ENCODE measurements at regions not wholly inside any gene's neighbourhood (a gene's known extent, or its start where the extent isn't known, plus 50 kb on each side); places are given as distances from the start of the nearest gene placed in this dataset.

- no peak for DNase-seq
- Histone ChIP-seq H3K36me3 (no peaks in the 10 kb centered on the region), H3K27me3 (no peaks in the 10 kb centered on the region), H3K27ac (no peak overlapping the region), H3K4me3 (no peak overlapping the region), H3K9me3 (no peaks in the 10 kb centered on the region), H3K4me1 (no peaks in the 10 kb centered on the region)
- 33 to 69% methylated on average over 1 of the region's 1 CpG for WGBS, 2 donors (ENCODE audit: low coverage in 1 of 2)
- TF ChIP-seq EP300 (IDR thresholded peaks at IDR 0.05; ENCODE audit: low read depth) (no peak), POLR2A (IDR thresholded peaks at IDR 0.05) (no peak), CTCF (IDR thresholded peaks at IDR 0.05) (no peak), POLR2AphosphoS5 (IDR thresholded peaks at IDR 0.05) (no peak)
- in situ Hi-C loops (cut with MboI; ENCODE audit: low pct_ligation_motif_present in 1 of 4, low pct_unique_long_range_greater_than_20kb in 1 of 4, low sequenced_read_pairs in 3 of 4) (no loop called here), intact Hi-C loops (cut with DNase I; ENCODE audit: low total_unique reads) (no loop called here)
These were observed 290.1 kb upstream of the TSHZ3 start for GRCh38 chr19:31639306-31639705.

DNA sequence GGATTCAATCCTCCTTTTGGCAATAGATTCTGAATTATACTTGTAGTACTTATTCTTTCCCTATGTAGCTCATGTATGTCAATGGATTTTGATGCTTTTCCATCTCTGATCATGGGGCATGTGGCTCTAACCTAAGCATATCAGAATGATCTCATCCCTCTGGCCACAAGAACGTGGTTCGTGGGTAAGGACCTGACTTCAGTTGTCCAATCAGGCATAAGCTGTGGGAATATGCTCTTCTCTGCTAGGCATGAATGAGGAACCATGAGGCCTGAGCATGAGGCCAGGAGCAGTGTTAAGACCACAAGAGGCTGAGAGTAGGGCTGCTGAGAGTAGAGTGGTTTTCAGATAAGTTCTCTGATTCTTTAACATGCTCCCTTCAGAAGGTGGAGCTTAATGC, 292.4 kb upstream of the TSHZ3 start:
- intact Hi-C loops (cut with DNase I; ENCODE audit: low total_unique reads) (no loop called here), in situ Hi-C loops (cut with MboI; ENCODE audit: low pct_ligation_motif_present in 1 of 4, low pct_unique_long_range_greater_than_20kb in 1 of 4, low sequenced_read_pairs in 3 of 4) (no loop called here)
- Histone ChIP-seq H3K27me3 (no peaks in the 10 kb centered on the region), H3K4me3 (no peak overlapping the region), H3K27ac (no peak overlapping the region), H3K9me3 (peaks cover 0 to 8% of the 10 kb centered on the region in 2 donors), H3K4me1 (no peaks in the 10 kb centered on the region), H3K36me3 (no peaks in the 10 kb centered on the region)
- WGBS, 2 donors (ENCODE audit: low coverage in 1 of 2) = 69% methylated on average over 2 of the region's 2 CpGs; no CpG with 5 or more reads in 1 of the 2 donors
- DNase-seq = no peak
- no peak for TF ChIP-seq POLR2AphosphoS5 (IDR thresholded peaks at IDR 0.05)
- TF ChIP-seq EP300 (IDR thresholded peaks at IDR 0.05; ENCODE audit: low read depth) = no peak
- no peak for TF ChIP-seq CTCF (IDR thresholded peaks at IDR 0.05)
- no peak for TF ChIP-seq POLR2A (IDR thresholded peaks at IDR 0.05)

- no peak overlapping the region for H3K27ac ChIP-seq
- intact Hi-C loops (cut with DNase I; ENCODE audit: low total_unique reads) (no loop called here), in situ Hi-C loops (cut with MboI; ENCODE audit: low pct_ligation_motif_present in 1 of 4, low pct_unique_long_range_greater_than_20kb in 1 of 4, low sequenced_read_pairs in 3 of 4) (no loop called here)
- TF ChIP-seq EP300 (IDR thresholded peaks at IDR 0.05; ENCODE audit: low read depth) = no peak
- H3K27me3 ChIP-seq = no peaks in the 10 kb centered on the region
- DNase-seq = no peak
- no peak overlapping the region for H3K4me3 ChIP-seq
- H3K36me3 ChIP-seq = no peaks in the 10 kb centered on the region
- H3K9me3 ChIP-seq = peaks cover 0 to 8% of the 10 kb centered on the region in 2 donors
- 54 to 80% methylated on average over 7 to 9 of the region's 9 CpGs for WGBS, 2 donors (ENCODE audit: low coverage in 1 of 2)
- no peaks in the 10 kb centered on the region for H3K4me1 ChIP-seq
These were observed 299.1 kb upstream of the TSHZ3 start for GRCh38 chr19:31648347-31648746.

DNA sequence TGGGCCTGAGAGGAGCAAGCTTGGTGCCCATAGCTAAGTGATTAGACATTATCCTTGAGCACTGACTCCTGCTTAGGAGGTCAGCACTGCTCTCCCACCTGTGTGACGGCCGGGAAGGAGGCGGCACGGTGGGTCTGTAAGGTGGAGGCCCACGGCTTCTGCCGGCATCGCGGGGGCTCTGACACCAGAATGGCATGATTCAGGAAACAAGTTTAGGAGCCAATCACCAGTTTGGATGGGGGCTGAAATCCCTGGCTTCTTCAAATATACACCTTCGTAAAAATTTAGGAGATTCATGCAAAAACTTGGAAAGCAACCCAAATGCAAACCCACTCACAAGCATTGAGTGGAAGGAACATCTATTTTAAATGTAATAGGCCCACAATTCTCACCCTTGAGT, 307.3 kb upstream of the TSHZ3 start:
- Histone ChIP-seq H3K4me1 (no peaks in the 10 kb centered on the region), H3K27me3 (no peaks in the 10 kb centered on the region), H3K36me3 (no peaks in the 10 kb centered on the region), H3K4me3 (no peak overlapping the region), H3K27ac (no peak overlapping the region), H3K9me3 (no peaks in the 10 kb centered on the region)
- in situ Hi-C loops (cut with MboI; ENCODE audit: low pct_ligation_motif_present in 1 of 4, low pct_unique_long_range_greater_than_20kb in 1 of 4, low sequenced_read_pairs in 3 of 4) (no loop called here), intact Hi-C loops (cut with DNase I; ENCODE audit: low total_unique reads) (no loop called here)
- 93% methylated on average over 9 of the region's 9 CpGs; no CpG with 5 or more reads in 1 of the 2 donors for WGBS, 2 donors (ENCODE audit: low coverage in 1 of 2)
- TF ChIP-seq CTCF (IDR thresholded peaks at IDR 0.05) (no peak), POLR2A (IDR thresholded peaks at IDR 0.05) (no peak), POLR2AphosphoS5 (IDR thresholded peaks at IDR 0.05) (no peak), EP300 (IDR thresholded peaks at IDR 0.05; ENCODE audit: low read depth) (no peak)
- DNase-seq = no peak

All from transverse colon (tissue), 4 donors.